HL-60 (cell line): ENCODE measurements at regions not wholly inside any gene's neighbourhood (a gene's known extent, or its start where the extent isn't known, plus 50 kb on each side); places are given as distances from the start of the nearest gene placed in this dataset.

Source experiments
- DNase-seq, 2 experiments: peaks; one replicate each; pipeline ENCODE4 v3.0.0-alpha.2; 2010 to 2020; ENCODE audit warnings: low read depth in 1 of 2, low spot score in 1 of 2
- H3K27ac ChIP-seq: fragments of 250-450 bp; sonication (Bioruptor Pico); replicated peaks from 2 replicates; pipeline ENCODE4 v1.5.1; 2020; ENCODE audit warnings: mild to moderate bottlenecking, moderate library complexity
- H3K27me3 ChIP-seq: fragments of 250-450 bp; sonication (Bioruptor Pico); 2 replicates; pipeline ENCODE4 v1.5.1; 2021; ENCODE audit warnings: mild to moderate bottlenecking, moderate library complexity; ENCODE audit not compliant: insufficient read depth, poor library complexity, severe bottlenecking
- H3K4me3 ChIP-seq: replicated peaks from 2 replicates; pipeline ENCODE4 v1.5.1; 2011; ENCODE audit warnings: mild to moderate bottlenecking, control low read depth, low read length; ENCODE audit not compliant: insufficient read depth
- CTCF ChIP-seq: IDR thresholded peaks from one replicate; pipeline ENCODE4 v1.5.1; 2011; ENCODE audit warnings: low read length, control low read depth, inconsistent platforms; ENCODE audit not compliant: insufficient read depth
- GABPA ChIP-seq: IDR thresholded peaks from 2 replicates; pipeline ENCODE4 v1.6.1; 2012; ENCODE audit warnings: low read depth
- POLR2AphosphoS5 ChIP-seq: IDR thresholded peaks from 2 replicates; pipeline ENCODE4 v1.6.1; 2012; ENCODE audit warnings: low read depth
- SPI1 ChIP-seq: IDR thresholded peaks from 2 replicates; pipeline ENCODE4 v1.6.1; 2012; ENCODE audit warnings: low read depth, mild to moderate bottlenecking, borderline replicate concordance
- TF ChIP-seq, protein P1 (sequence below): IDR thresholded peaks from 2 replicates; pipeline ENCODE4 v1.6.1; 2012; ENCODE audit warnings: low read depth; ENCODE audit not compliant: insufficient replicate concordance

- Histone ChIP-seq H3K27me3 (no peaks in the 10 kb centered on the region), H3K27ac (no peak overlapping the region), H3K4me3 (no peak overlapping the region)
- no peak for DNase-seq
- TF ChIP-seq CTCF (no peak), SPI1 (no peak)
These were observed 836.7 kb upstream of the GHITM start for GRCh38 chr10:83302623-83303022.

DNA sequence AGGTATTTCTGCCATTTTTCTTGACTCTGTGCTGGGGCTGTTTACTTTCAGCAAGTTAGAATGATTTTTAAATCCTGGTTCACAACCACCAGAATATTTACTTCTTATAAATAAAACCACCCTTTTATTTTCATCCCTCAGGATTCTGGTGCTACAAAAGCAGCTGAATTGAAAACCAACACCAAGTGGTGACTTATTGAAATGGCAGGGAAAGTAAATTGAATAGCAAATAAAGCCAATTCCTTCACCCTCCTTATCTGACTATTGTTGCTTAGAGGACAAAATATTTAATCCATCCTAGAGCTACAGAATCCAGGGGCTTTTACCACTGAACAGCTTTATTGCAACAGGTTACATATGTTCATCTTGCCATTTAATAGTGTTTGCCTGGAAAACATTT is 828.6 kb upstream of the GHITM start:
- H3K27me3 ChIP-seq, result no peaks in the 10 kb centered on the region
- no peak overlapping the region for H3K4me3 ChIP-seq
- TF ChIP-seq GABPA (no peak), CTCF (no peak), POLR2AphosphoS5 (no peak), SPI1 (no peak)
- TF ChIP-seq, protein P1, sequence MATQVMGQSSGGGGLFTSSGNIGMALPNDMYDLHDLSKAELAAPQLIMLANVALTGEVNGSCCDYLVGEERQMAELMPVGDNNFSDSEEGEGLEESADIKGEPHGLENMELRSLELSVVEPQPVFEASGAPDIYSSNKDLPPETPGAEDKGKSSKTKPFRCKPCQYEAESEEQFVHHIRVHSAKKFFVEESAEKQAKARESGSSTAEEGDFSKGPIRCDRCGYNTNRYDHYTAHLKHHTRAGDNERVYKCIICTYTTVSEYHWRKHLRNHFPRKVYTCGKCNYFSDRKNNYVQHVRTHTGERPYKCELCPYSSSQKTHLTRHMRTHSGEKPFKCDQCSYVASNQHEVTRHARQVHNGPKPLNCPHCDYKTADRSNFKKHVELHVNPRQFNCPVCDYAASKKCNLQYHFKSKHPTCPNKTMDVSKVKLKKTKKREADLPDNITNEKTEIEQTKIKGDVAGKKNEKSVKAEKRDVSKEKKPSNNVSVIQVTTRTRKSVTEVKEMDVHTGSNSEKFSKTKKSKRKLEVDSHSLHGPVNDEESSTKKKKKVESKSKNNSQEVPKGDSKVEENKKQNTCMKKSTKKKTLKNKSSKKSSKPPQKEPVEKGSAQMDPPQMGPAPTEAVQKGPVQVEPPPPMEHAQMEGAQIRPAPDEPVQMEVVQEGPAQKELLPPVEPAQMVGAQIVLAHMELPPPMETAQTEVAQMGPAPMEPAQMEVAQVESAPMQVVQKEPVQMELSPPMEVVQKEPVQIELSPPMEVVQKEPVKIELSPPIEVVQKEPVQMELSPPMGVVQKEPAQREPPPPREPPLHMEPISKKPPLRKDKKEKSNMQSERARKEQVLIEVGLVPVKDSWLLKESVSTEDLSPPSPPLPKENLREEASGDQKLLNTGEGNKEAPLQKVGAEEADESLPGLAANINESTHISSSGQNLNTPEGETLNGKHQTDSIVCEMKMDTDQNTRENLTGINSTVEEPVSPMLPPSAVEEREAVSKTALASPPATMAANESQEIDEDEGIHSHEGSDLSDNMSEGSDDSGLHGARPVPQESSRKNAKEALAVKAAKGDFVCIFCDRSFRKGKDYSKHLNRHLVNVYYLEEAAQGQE, result no peak
- DNase-seq, result no peak
- H3K27ac ChIP-seq, result no peak overlapping the region

- DNase-seq, result no peak
- Histone ChIP-seq H3K27me3 (no peaks in the 10 kb centered on the region), H3K4me3 (no peak overlapping the region), H3K27ac (no peak overlapping the region)
- TF ChIP-seq, protein P1, result no peak
- TF ChIP-seq CTCF (no peak), GABPA (no peak), SPI1 (no peak), POLR2AphosphoS5 (no peak)
These were observed 826.7 kb upstream of the GHITM start for GRCh38 chr10:83312570-83312969.

DNA sequence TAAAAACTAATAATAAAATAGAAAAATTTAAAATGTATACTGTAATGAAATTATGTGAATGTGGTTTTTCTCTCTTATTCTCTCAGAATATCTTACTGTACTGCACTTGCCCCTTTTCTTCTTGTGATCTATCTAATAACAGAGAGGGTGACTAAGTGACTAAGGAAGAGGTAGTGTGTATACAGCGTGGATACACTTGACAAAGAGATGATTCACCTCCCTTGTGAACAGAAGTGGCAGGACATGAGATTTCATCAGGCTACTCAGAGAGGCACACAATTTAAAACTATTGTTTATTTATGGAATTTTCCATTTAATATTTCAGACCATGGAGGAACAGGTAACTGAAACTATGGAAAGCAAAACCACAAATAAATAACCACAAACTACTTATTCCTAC is 806.6 kb upstream of the GHITM start:
- TF ChIP-seq POLR2AphosphoS5 (no peak), GABPA (no peak), SPI1 (no peak), CTCF (no peak)
- TF ChIP-seq, protein P1, result no peak
- no peaks in the 10 kb centered on the region for H3K27me3 ChIP-seq
- H3K4me3 ChIP-seq, result no peak overlapping the region
- no peak for DNase-seq
- H3K27ac ChIP-seq, result no peak overlapping the region
